HepG2 (cell line): ENCODE measurements at regions not wholly inside any gene's neighbourhood (a gene's known extent, or its start where the extent isn't known, plus 50 kb on each side); places are given as distances from the start of the nearest gene placed in this dataset.

Experiments used
- KDM1A ChIP-seq: IDR thresholded peaks from 2 replicates; pipeline ENCODE4 v1.6.1; 2016; ENCODE audit warnings: missing compliant biosample characterization
- NCOA2 ChIP-seq: sonication (generic); formaldehyde crosslinking; IDR thresholded peaks from 2 replicates; pipeline ENCODE4 v1.8.0; 2022; ENCODE audit warnings: inconsistent platforms
- POLR2A ChIP-seq, 2 experiments: IDR thresholded peaks; 2 replicates each; pipeline ENCODE4 v1.6.1; 2011; ENCODE audit warnings: low read depth in 2 of 2, low read length in 2 of 2, mild to moderate bottlenecking in 1 of 2, moderate library complexity in 1 of 2; ENCODE audit not compliant: insufficient read depth in 1 of 2
- TBL1XR1 ChIP-seq: fragments of 150-350 bp; IDR thresholded peaks from 2 replicates; pipeline ENCODE4 v1.6.1; 2014; ENCODE audit warnings: borderline replicate concordance, low read length; ENCODE audit not compliant: partially characterized antibody
- ZFX ChIP-seq: sonication (generic); formaldehyde crosslinking; IDR thresholded peaks from 2 replicates; pipeline ENCODE4 v1.4.0; 2020; ENCODE audit warnings: mild to moderate bottlenecking, low read depth, missing genetic modification reagents, moderate library complexity
- TF ChIP-seq, protein P1 (sequence below): sonication (generic); formaldehyde crosslinking; IDR thresholded peaks from 2 replicates; pipeline ENCODE4 v1.4.0; 2020; ENCODE audit warnings: mild to moderate bottlenecking, missing genetic modification reagents, borderline replicate concordance
- TF ChIP-seq, protein P2 (sequence below): sonication (generic); formaldehyde crosslinking; IDR thresholded peaks from 2 replicates; pipeline ENCODE4 v1.5.0; 2020; ENCODE audit warnings: missing genetic modification reagents

DNA sequence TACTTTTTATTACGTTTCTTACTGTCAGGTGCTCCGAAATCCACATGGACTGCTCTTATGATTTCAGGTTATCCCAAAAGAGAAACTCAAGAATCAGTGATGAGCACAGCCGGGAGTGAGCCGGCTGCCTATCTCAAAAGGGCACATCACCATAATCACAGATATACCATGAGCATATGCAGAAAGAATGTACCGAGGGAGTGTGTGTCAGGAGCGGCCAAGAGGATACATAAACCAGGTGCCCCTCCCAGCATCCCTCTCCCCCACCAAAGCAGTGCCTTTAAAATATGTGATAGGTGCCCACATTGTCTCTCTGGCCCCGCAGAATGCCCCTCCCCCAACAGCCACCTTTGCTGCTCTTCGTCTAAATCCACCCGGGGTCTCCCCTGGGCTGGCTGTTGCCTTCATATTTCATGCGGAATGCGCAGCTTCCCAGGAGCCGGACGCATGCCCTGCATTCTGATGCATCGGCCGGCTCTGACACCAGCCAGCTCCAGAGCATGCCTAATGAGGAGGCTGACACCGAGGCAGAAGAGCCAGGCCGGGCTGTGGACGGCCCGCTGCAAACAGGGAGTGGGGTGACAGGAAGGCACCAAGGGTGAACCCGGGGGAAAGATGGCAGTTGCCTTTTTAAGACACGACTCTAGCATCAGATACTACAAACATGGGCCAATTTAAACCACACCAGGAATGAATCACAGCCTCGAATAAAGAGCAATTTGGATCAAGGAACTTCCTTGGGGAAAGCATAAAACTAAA is 652.3 kb downstream of the BNC2 start:
- TF ChIP-seq POLR2A (IDR thresholded peaks at IDR 0.05; ENCODE audit: insufficient read depth in 1 of 2, low read depth in 2 of 2, low read length in 2 of 2) (no peak), ZFX (CRISPR knock-in tag) (no peak), TBL1XR1 (no peak), KDM1A (CRISPR knock-in tag) (no peak), NCOA2 (CRISPR knock-in tag) (no peak)
- TF ChIP-seq, protein P1, sequence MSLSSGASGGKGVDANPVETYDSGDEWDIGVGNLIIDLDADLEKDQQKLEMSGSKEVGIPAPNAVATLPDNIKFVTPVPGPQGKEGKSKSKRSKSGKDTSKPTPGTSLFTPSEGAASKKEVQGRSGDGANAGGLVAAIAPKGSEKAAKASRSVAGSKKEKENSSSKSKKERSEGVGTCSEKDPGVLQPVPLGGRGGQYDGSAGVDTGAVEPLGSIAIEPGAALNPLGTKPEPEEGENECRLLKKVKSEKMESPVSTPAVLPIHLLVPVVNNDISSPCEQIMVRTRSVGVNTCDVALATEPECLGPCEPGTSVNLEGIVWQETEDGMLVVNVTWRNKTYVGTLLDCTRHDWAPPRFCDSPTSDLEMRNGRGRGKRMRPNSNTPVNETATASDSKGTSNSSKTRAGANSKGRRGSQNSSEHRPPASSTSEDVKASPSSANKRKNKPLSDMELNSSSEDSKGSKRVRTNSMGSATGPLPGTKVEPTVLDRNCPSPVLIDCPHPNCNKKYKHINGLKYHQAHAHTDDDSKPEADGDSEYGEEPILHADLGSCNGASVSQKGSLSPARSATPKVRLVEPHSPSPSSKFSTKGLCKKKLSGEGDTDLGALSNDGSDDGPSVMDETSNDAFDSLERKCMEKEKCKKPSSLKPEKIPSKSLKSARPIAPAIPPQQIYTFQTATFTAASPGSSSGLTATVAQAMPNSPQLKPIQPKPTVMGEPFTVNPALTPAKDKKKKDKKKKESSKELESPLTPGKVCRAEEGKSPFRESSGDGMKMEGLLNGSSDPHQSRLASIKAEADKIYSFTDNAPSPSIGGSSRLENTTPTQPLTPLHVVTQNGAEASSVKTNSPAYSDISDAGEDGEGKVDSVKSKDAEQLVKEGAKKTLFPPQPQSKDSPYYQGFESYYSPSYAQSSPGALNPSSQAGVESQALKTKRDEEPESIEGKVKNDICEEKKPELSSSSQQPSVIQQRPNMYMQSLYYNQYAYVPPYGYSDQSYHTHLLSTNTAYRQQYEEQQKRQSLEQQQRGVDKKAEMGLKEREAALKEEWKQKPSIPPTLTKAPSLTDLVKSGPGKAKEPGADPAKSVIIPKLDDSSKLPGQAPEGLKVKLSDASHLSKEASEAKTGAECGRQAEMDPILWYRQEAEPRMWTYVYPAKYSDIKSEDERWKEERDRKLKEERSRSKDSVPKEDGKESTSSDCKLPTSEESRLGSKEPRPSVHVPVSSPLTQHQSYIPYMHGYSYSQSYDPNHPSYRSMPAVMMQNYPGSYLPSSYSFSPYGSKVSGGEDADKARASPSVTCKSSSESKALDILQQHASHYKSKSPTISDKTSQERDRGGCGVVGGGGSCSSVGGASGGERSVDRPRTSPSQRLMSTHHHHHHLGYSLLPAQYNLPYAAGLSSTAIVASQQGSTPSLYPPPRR: no peak
- TF ChIP-seq, protein P2, sequence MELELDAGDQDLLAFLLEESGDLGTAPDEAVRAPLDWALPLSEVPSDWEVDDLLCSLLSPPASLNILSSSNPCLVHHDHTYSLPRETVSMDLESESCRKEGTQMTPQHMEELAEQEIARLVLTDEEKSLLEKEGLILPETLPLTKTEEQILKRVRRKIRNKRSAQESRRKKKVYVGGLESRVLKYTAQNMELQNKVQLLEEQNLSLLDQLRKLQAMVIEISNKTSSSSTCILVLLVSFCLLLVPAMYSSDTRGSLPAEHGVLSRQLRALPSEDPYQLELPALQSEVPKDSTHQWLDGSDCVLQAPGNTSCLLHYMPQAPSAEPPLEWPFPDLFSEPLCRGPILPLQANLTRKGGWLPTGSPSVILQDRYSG (CRISPR knock-in tag): no peak
